ENCODE measurements at regions not wholly inside any gene's neighbourhood (a gene's known extent, or its start where the extent isn't known, plus 50 kb on each side); places are given as distances from the start of the nearest gene placed in this dataset.

GRCh38 chr6:53413326-53413725, 64.6 kb upstream of the ELOVL5 start:
- no peak for DNase-seq

- DNase-seq: no peak
Observed at GRCh38 chr6:53412751-53413150, 64.0 kb upstream of the ELOVL5 start.

GRCh38 chr6:53412021-53412715, 63.4 kb upstream of the ELOVL5 start:
- DNase-seq: no peak

GRCh38 chr6:53411451-53411850, 62.7 kb upstream of the ELOVL5 start:
- peak; percentile 7 for DNase-seq

GRCh38 chr6:53410508-53411258, 61.9 kb upstream of the ELOVL5 start:
- peak; percentile 52 for DNase-seq

- DNase-seq: no peak
Observed at GRCh38 chr6:53408826-53409225, 60.1 kb upstream of the ELOVL5 start.

GRCh38 chr6:53399027-53399344, 50.2 kb upstream of the ELOVL5 start:
- DNase-seq: no peak

GRCh38 chr6:53398247-53399026, 49.7 kb upstream of the ELOVL5 start:
- DNase-seq: no peak

Measured in NCI-H69 (cell line).